SK-N-SH (cell line): ENCODE measurements at regions not wholly inside any gene's neighbourhood (a gene's known extent, or its start where the extent isn't known, plus 50 kb on each side); places are given as distances from the start of the nearest gene placed in this dataset.

Experiments
- CTCF ChIA-PET: fragments of 300-600, 350-600 bp; formaldehyde crosslinking; extraction: SDS; loops from one replicate; lab custom pipeline; 2021; lab: Yijun Ruan, JAX
- POLR2A ChIA-PET: fragments of 350-600 bp; sonication (Branson Sonifier 250); formaldehyde crosslinking; extraction: SDS; loops from one replicate; lab custom pipeline; 2020; ENCODE audit warnings: antibody characterized with exemption, inconsistent platforms; lab: Yijun Ruan, JAX
- DNase-seq: peaks from one replicate; pipeline ENCODE4 v3.0.0; 2012
- H2AFZ ChIP-seq: fragments of 200-600 bp; sonication (generic); 2 replicates; pipeline ENCODE4 v1.8.1; 2016; ENCODE audit warnings: antibody characterized with exemption, mild to moderate bottlenecking, low read depth
- H3F3A ChIP-seq: fragments of 200-600 bp; sonication (generic); replicated peaks from 2 replicates; pipeline ENCODE3; 2016; ENCODE audit warnings: antibody characterized with exemption, mild to moderate bottlenecking; ENCODE audit not compliant: insufficient read depth
- H3K27ac ChIP-seq, 2 experiments: fragments of 200-500 bp in 1 of 2; fragments of 200-600 bp in 1 of 2; sonication (Bioruptor generic) in 1 of 2; sonication (generic), shearing (Covaris generic) in 1 of 2; 2 replicates each; pipeline versions ENCODE4 v1.5.1 to v1.6.1; 2014 to 2016; ENCODE audit warnings: low read depth in 2 of 2, inconsistent platforms in 1 of 2, low read length in 1 of 2, mild to moderate bottlenecking in 1 of 2, mixed read lengths in 1 of 2
- H3K27me3 ChIP-seq: fragments of 200-600 bp; sonication (generic), shearing (Covaris generic); 2 replicates; pipeline ENCODE4 v1.6.1; 2016; ENCODE audit warnings: mixed run types; ENCODE audit not compliant: insufficient read depth
- H3K36me3 ChIP-seq, 2 experiments: fragments of 200-500 bp in 1 of 2; fragments of 200-600 bp in 1 of 2; sonication (Bioruptor generic) in 1 of 2; sonication (generic) in 1 of 2; replicated peaks in 1 of 2; 2 replicates each; pipeline versions ENCODE3 to v1.5.1; 2014 to 2016; ENCODE audit warnings: low read length in 1 of 2, mild to moderate bottlenecking in 1 of 2; ENCODE audit not compliant: insufficient read depth in 2 of 2, control insufficient read depth in 1 of 2
- H3K4me1 ChIP-seq, 2 experiments: fragments of 200-500 bp in 1 of 2; fragments of 200-600 bp in 1 of 2; sonication (Bioruptor generic) in 1 of 2; sonication (generic), shearing (Covaris generic) in 1 of 2; 2 replicates each; pipeline versions ENCODE4 v1.5.1 to v1.6.1; 2014 to 2016; ENCODE audit warnings: low read depth in 1 of 2, low read length in 1 of 2, mixed run types in 1 of 2; ENCODE audit not compliant: insufficient read depth in 2 of 2, control insufficient read depth in 1 of 2
- H3K4me2 ChIP-seq: fragments of 200-600 bp; sonication (generic), shearing (Covaris generic); 2 replicates; pipeline ENCODE4 v1.6.1; 2017; ENCODE audit warnings: mixed run types
- H3K4me3 ChIP-seq, 2 experiments: fragments of 200-500 bp in 1 of 2; fragments of 200-600 bp in 1 of 2; sonication (Bioruptor generic) in 1 of 2; sonication (generic), shearing (Covaris generic) in 1 of 2; 2 replicates each; pipeline versions ENCODE4 v1.5.1 to v1.8.1; 2014 to 2016; ENCODE audit warnings: low read depth in 2 of 2, inconsistent platforms in 1 of 2, low read length in 1 of 2, mild to moderate bottlenecking in 1 of 2, mixed read lengths in 1 of 2, moderate library complexity in 1 of 2
- H3K79me2 ChIP-seq: fragments of 200-600 bp; sonication (generic); 2 replicates; pipeline ENCODE4 v1.8.1; 2017; ENCODE audit warnings: mild to moderate bottlenecking; ENCODE audit not compliant: insufficient read depth
- H3K9ac ChIP-seq: fragments of 200-600 bp; sonication (generic); 2 replicates; pipeline ENCODE4 v1.6.1; 2017; ENCODE audit warnings: mixed run types
- H3K9me2 ChIP-seq: fragments of 200-600 bp; sonication (generic); 2 replicates; pipeline ENCODE4 v1.6.1; 2017; ENCODE audit warnings: mixed run types
- H3K9me3 ChIP-seq: fragments of 200-600 bp; sonication (generic); 2 replicates; pipeline ENCODE4 v1.6.1; 2017; ENCODE audit warnings: mixed run types, mild to moderate bottlenecking, moderate library complexity
- H4K20me1 ChIP-seq: fragments of 200-600 bp; sonication (generic); 2 replicates; pipeline ENCODE4 v1.6.1; 2017; ENCODE audit warnings: mild to moderate bottlenecking, mixed run types; ENCODE audit not compliant: insufficient read depth
- CHD2 ChIP-seq: fragments of 150-350 bp; IDR thresholded peaks from 2 replicates; pipeline ENCODE4 v1.6.1; 2018; ENCODE audit warnings: low read length; ENCODE audit not compliant: partially characterized antibody
- ELF1 ChIP-seq: IDR thresholded peaks from 2 replicates; pipeline ENCODE4 v1.4.0; 2012
- EP300 ChIP-seq, 2 experiments: IDR thresholded peaks; 2 replicates each; pipeline versions ENCODE4 v1.4.0 to v1.6.1; 2012; ENCODE audit warnings: borderline replicate concordance in 1 of 2, low read depth in 1 of 2, low read length in 1 of 2
- EZH2phosphoT487 ChIP-seq: fragments of 200-600 bp; sonication (generic); IDR thresholded peaks from 2 replicates; pipeline ENCODE4 v1.6.1; 2017; ENCODE audit warnings: low read depth, mixed run types, mild to moderate bottlenecking, antibody characterized with exemption, moderate library complexity, borderline replicate concordance
- FOSL2 ChIP-seq: IDR thresholded peaks from 2 replicates; pipeline ENCODE4 v1.4.0; 2012; ENCODE audit warnings: low read depth, mild to moderate bottlenecking, moderate library complexity, borderline replicate concordance
- FOXJ3 ChIP-seq: sonication (generic); formaldehyde crosslinking; IDR thresholded peaks from 2 replicates; pipeline ENCODE4 v1.5.1; 2020; ENCODE audit warnings: mild to moderate bottlenecking, missing genetic modification reagents
- FOXM1 ChIP-seq: IDR thresholded peaks from 2 replicates; pipeline ENCODE4 v1.4.0; 2012; ENCODE audit warnings: low read depth, mild to moderate bottlenecking
- GATA2 ChIP-seq: sonication (generic); formaldehyde crosslinking; IDR thresholded peaks from 2 replicates; pipeline ENCODE4 v1.5.0; 2020; ENCODE audit warnings: mild to moderate bottlenecking, missing genetic modification reagents
- IRF3 ChIP-seq: fragments of 150-350 bp; IDR thresholded peaks from 2 replicates; pipeline ENCODE4 v1.6.1; 2016; ENCODE audit warnings: mild to moderate bottlenecking, low read depth, low read length
- JUND ChIP-seq: IDR thresholded peaks from 2 replicates; pipeline ENCODE4 v1.4.0; 2012
- MAX ChIP-seq: IDR thresholded peaks from 2 replicates; pipeline ENCODE4 v1.4.0; 2012; ENCODE audit warnings: low read depth
- MXI1 ChIP-seq: IDR thresholded peaks from 2 replicates; pipeline ENCODE4 v1.6.1; 2012; ENCODE audit warnings: mild to moderate bottlenecking, low read depth, low read length, improper control_type of control experiment
- PBX3 ChIP-seq: IDR thresholded peaks from 2 replicates; pipeline ENCODE4; 2012
- RAD21 ChIP-seq: IDR thresholded peaks from 2 replicates; pipeline ENCODE4 v1.6.1; 2012; ENCODE audit warnings: mild to moderate bottlenecking, low read length
- RCOR1 ChIP-seq: fragments of 150-350 bp; IDR thresholded peaks from 2 replicates; pipeline ENCODE4 v1.6.1; 2017; ENCODE audit warnings: antibody characterized with exemption, low read length
- RFX5 ChIP-seq: IDR thresholded peaks from 2 replicates; pipeline ENCODE4 v1.6.1; 2012; ENCODE audit warnings: mild to moderate bottlenecking, improper control_type of control experiment, low read length
- RXRA ChIP-seq: IDR thresholded peaks from 2 replicates; pipeline ENCODE4 v1.4.0; 2012; ENCODE audit warnings: low read depth, mild to moderate bottlenecking, borderline replicate concordance
- SIN3A ChIP-seq: IDR thresholded peaks from 2 replicates; pipeline ENCODE4 v1.6.1; 2012; ENCODE audit warnings: low read depth, mild to moderate bottlenecking, low read length, moderate library complexity, borderline replicate concordance
- SMC3 ChIP-seq: IDR thresholded peaks from 2 replicates; pipeline ENCODE4 v1.6.1; 2012; ENCODE audit warnings: low read depth, low read length, improper control_type of control experiment
- TAF1 ChIP-seq: IDR thresholded peaks from 2 replicates; pipeline ENCODE4 v1.6.1; 2012; ENCODE audit warnings: low read depth, mild to moderate bottlenecking, low read length, moderate library complexity, borderline replicate concordance
- TCF12 ChIP-seq: IDR thresholded peaks from 2 replicates; pipeline ENCODE4 v1.4.0; 2012
- USF1 ChIP-seq: IDR thresholded peaks from 2 replicates; pipeline ENCODE4 v1.4.0; 2012; ENCODE audit warnings: low read depth, borderline replicate concordance
- USF2 ChIP-seq: fragments of 150-350 bp; IDR thresholded peaks from 2 replicates; pipeline ENCODE4 v1.6.1; 2017; ENCODE audit warnings: antibody characterized with exemption, low read length, low read depth, borderline replicate concordance
- YY1 ChIP-seq: IDR thresholded peaks from 2 replicates; pipeline ENCODE4 v1.4.0; 2012; ENCODE audit warnings: low read depth, mild to moderate bottlenecking
- WGBS: methylation state at CpG from one replicate; pipeline ENCODE4 v1.1.6; 2017; ENCODE audit warnings: low lambda C conversion rate; 5-methylcytosine and 5-hydroxymethylcytosine counted together

GRCh38 chr17:77779711-77780539 lies 178.6 kb upstream of the TNRC6C start (continued):
- TF ChIP-seq YY1 (peak; percentile 76; the same call in 1 of the 2 replicates), TCF12 (peak; percentile 85), USF2 (no peak), FOSL2 (no peak), EZH2phosphoT487 (no peak), RXRA (peak; percentile 57; the same call in 1 of the 2 replicates), JUND (no peak; the same call in 1 of the 2 replicates), TAF1 (0 out of 2 replicates have a peak, but pooled peaks have one; percentile 35), FOXM1 (peak; percentile 63; the same call in 1 of the 2 replicates), FOXJ3 (CRISPR knock-in tag) (peak; percentile 80; the same call in 1 of the 2 replicates), SIN3A (no peak), RAD21 (peak; percentile 17), RCOR1 (peak; percentile 77; the same call in 1 of the 2 replicates)

- ChIA-PET CTCF (interaction anchor here (1.0 kb wide), 1 partner anchor 93 kb away, joined by 4 read pairs; no protein-coding TSS in a partner anchor), POLR2A (interaction anchor here (1.4 kb wide), 1 partner anchor 177 kb away, joined by 4 read pairs; the partner anchor contains the start of gene TNRC6C)
- H3K27me3 ChIP-seq = peaks cover 23% of the 10 kb centered on the region
- no peak overlapping the region for H3K4me2 ChIP-seq
- H3K9me2 ChIP-seq = no peaks in the 10 kb centered on the region
- H4K20me1 ChIP-seq = no peaks in the 10 kb centered on the region
- H3K36me3 ChIP-seq = no peaks in the 10 kb centered on the region
- H3F3A ChIP-seq = no peaks in the 10 kb centered on the region
- 76% methylated on average over 7 of the region's 7 CpGs for WGBS
- no peak overlapping the region for H3K4me3 ChIP-seq
- H3K27ac ChIP-seq = no peak overlapping the region
- no peak for DNase-seq
- H3K4me1 ChIP-seq = peaks cover 17 to 45% of the 10 kb centered on the region in 2 experiments
- no peaks in the 10 kb centered on the region for H3K79me2 ChIP-seq
- no peak overlapping the region for H3K9ac ChIP-seq
- no peak overlapping the region for H2AFZ ChIP-seq
- TF ChIP-seq FOXJ3 (CRISPR knock-in tag) = no peak
- no peak for TF ChIP-seq ELF1
- TF ChIP-seq USF2 = no peak
- TF ChIP-seq RFX5 = no peak
- TF ChIP-seq EP300 (IDR thresholded peaks at IDR 0.05; ENCODE audit: borderline replicate concordance in 1 of 2, low read depth in 1 of 2, low read length in 1 of 2) = no peak
- no peak for TF ChIP-seq CHD2
- TF ChIP-seq FOXM1 = no peak
- TF ChIP-seq SMC3 = no peak
- TF ChIP-seq MAX = no peak
- no peak for TF ChIP-seq SIN3A
- TF ChIP-seq IRF3 = no peak
- no peak for TF ChIP-seq GATA2 (CRISPR knock-in tag)
- no peak for TF ChIP-seq USF1
- TF ChIP-seq EZH2phosphoT487 = no peak
- TF ChIP-seq JUND = no peak
- no peak for TF ChIP-seq PBX3
- TF ChIP-seq FOSL2 = no peak
- TF ChIP-seq MXI1 = no peak
- no peaks in the 10 kb centered on the region for H3K9me3 ChIP-seq
Observed at GRCh38 chr17:77781536-77781935, 177.0 kb upstream of the TNRC6C start.
